Small intestine (tissue), 7 donors: ENCODE measurements at regions not wholly inside any gene's neighbourhood (a gene's known extent, or its start where the extent isn't known, plus 50 kb on each side); places are given as distances from the start of the nearest gene placed in this dataset.

ENCODE experiments used
- DNase-seq, 2 donors: peaks; one replicate each; pipeline versions ENCODE4 v3.0.0 to v3.0.0-alpha.2; 2013
- FAIRE-seq: peaks from 2 replicates; lab custom pipeline; 2012; peaks lifted over from hg19 to GRCh38; lab: Jason Lieb, UNC
- H3K27ac ChIP-seq, 3 donors: one replicate each; pipeline ENCODE4 v1.5.1; 2013; ENCODE audit warnings: low read length in 2 of 3, mild to moderate bottlenecking in 2 of 3, control low read depth in 1 of 3, inconsistent platforms in 1 of 3, low read depth in 1 of 3, moderate library complexity in 1 of 3
- H3K27me3 ChIP-seq, 3 donors: one replicate each; pipeline ENCODE4 v1.6.1; 2013; ENCODE audit warnings: low read length in 3 of 3, inconsistent platforms in 1 of 3; ENCODE audit not compliant: control insufficient read depth in 3 of 3, insufficient read depth in 3 of 3
- H3K36me3 ChIP-seq, 3 donors: one replicate each; pipeline ENCODE4 v1.6.1; 2013; ENCODE audit warnings: low read length in 3 of 3, inconsistent platforms in 1 of 3, low read depth in 1 of 3, mild to moderate bottlenecking in 1 of 3, moderate library complexity in 1 of 3; ENCODE audit not compliant: control insufficient read depth in 3 of 3, insufficient read depth in 2 of 3
- H3K4me1 ChIP-seq, 3 donors: one replicate each; pipeline ENCODE4 v1.6.1; 2013; ENCODE audit warnings: low read length in 2 of 3, inconsistent platforms in 1 of 3, low read depth in 1 of 3, mild to moderate bottlenecking in 1 of 3, moderate library complexity in 1 of 3; ENCODE audit not compliant: control insufficient read depth in 3 of 3, insufficient read depth in 2 of 3
- H3K4me3 ChIP-seq, 3 donors: one replicate each; pipeline ENCODE4 v1.5.1; 2013; ENCODE audit warnings: low read length in 3 of 3, control low read depth in 1 of 3, inconsistent platforms in 1 of 3, low read depth in 1 of 3, mild to moderate bottlenecking in 1 of 3, moderate library complexity in 1 of 3
- H3K9me3 ChIP-seq, 2 donors: one replicate each; pipeline ENCODE4 v1.6.1; 2013; ENCODE audit warnings: low read depth in 1 of 2, low read length in 1 of 2; ENCODE audit not compliant: control insufficient read depth in 2 of 2, insufficient read depth in 1 of 2
- WGBS, 3 donors: extraction: QIAGEN DNeasy Blood & Tissue Kit; methylation state at CpG; one replicate each; pipeline ENCODE4 v1.1.7; 2013; 5-methylcytosine and 5-hydroxymethylcytosine counted together
- donor health status: healthy with polysubstance abuse.
- donor health status: control.
- donor health status: control.
- donor health status: Bipolar disorder and iron deficiency.
- donor health status: healthy.

DNA sequence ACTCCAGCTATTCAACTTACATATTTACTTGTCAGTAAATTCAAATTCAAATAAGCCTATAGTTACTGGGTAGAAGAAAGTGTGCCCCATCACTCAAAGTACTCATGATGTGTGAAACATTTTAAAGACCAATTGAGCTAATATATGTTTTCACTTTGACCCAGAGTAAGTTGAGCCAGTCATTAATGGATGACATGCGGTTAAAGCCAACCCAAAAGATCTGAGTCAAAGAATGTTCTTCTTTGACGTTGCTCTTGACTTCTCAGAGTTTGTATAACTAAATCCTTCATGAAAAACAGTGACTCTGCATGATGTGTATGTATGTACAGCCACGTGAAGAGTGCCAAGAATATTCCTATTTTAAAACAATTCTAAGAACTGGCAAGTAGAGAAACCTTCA, 237.4 kb downstream of the NR2F1-AS1 start:
- WGBS, 3 donors: 51 to 65% (median 60%) methylated on average over 3 of the region's 3 CpGs
- no peaks in the 10 kb centered on the region for H3K27me3 ChIP-seq
- H3K9me3 ChIP-seq: peaks cover 0 to 4% of the 10 kb centered on the region in 2 donors
- DNase-seq (no peak), FAIRE-seq (no peak)
- no peaks in the 10 kb centered on the region for H3K36me3 ChIP-seq
- H3K27ac ChIP-seq: no peak overlapping the region
- no peak overlapping the region for H3K4me3 ChIP-seq
- no peaks in the 10 kb centered on the region for H3K4me1 ChIP-seq

DNA sequence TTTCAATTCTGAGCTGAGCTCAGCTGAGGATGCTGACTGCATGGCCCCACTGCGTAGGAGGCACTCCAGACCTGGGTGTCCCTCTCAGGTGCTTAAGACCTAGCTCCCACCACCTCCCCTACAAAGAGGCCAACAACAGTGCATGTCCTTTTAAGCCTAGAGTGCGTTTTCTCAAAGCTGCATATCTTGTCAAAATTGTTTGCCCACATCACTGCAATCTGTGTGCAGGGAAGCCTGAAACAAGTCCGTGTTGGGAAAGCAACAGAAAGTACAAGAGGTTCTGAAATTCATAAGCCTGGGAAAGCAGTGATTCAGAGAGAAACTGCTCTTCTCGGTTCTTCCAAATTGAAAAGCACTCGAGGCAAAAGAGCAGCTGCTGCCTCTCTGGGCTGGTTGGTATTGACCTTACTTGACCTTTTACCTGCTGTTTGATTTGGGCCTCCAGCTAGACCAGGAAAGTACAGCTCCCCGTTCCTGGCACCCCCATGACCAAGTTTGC, 238.4 kb downstream of the NR2F1-AS1 start:
- Histone ChIP-seq H3K36me3 (no peaks in the 10 kb centered on the region), H3K9me3 (peaks cover 0 to 4% of the 10 kb centered on the region in 2 donors), H3K4me3 (no peak overlapping the region), H3K27ac (no peak overlapping the region), H3K27me3 (no peaks in the 10 kb centered on the region), H3K4me1 (no peaks in the 10 kb centered on the region)
- 29 to 49% (median 31%) methylated on average over 6 of the region's 6 CpGs for WGBS, 3 donors
- DNase-seq (no peak), FAIRE-seq (no peak)

DNA sequence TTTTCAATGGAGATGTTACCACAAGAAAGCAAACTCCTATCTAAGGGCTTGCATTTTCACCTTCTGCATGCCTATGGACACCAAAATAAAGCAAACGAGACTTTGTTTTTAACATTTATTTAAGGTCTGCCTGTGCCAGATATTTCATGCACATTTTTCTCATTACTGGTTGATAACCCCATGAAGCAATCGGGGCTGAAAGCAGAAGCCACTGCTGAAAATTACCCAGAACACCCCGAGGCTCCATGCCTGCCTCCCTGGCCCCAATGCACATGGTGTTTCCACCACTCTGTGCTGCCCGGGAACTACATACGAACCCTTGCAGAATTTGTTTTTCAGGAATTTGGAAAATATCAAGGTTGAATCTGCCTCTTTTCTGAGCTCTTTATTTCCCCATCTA, 240.1 kb downstream of the NR2F1-AS1 start:
- no peaks in the 10 kb centered on the region for H3K4me1 ChIP-seq
- WGBS, 3 donors: 74 to 87% (median 84%) methylated on average over 5 of the region's 5 CpGs
- H3K36me3 ChIP-seq: no peaks in the 10 kb centered on the region
- FAIRE-seq (no peak), DNase-seq (no peak)
- H3K27ac ChIP-seq: no peak overlapping the region
- H3K9me3 ChIP-seq: peaks cover 0 to 4% of the 10 kb centered on the region in 2 donors
- no peaks in the 10 kb centered on the region for H3K27me3 ChIP-seq
- no peak overlapping the region for H3K4me3 ChIP-seq

DNA sequence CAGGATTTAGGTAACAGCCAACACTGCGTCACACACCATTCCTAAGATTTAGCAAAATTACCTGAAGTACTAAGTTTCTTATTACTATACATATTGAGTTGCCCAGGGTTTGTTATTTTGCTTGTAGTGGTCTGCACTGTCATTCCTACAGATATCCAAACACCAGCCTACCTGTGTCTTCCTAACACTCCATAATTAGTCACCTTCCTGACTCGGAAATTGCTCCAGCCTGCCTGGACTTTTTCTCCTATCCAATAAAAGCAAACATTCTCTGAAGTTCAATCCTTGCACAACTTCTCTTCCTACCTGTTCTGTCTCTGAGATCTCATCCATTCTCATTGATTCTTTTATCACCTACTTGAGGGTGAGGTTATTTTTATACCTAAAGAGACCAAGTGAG, 243.9 kb downstream of the NR2F1-AS1 start:
- DNase-seq (no peak), FAIRE-seq (no peak)
- Histone ChIP-seq H3K36me3 (no peaks in the 10 kb centered on the region), H3K27me3 (no peaks in the 10 kb centered on the region), H3K4me1 (no peaks in the 10 kb centered on the region), H3K4me3 (no peak overlapping the region), H3K9me3 (peaks cover 0 to 4% of the 10 kb centered on the region in 2 donors), H3K27ac (no peak overlapping the region)
- 63 to 75% (median 70%) methylated on average over 2 of the region's 2 CpGs for WGBS, 3 donors

DNA sequence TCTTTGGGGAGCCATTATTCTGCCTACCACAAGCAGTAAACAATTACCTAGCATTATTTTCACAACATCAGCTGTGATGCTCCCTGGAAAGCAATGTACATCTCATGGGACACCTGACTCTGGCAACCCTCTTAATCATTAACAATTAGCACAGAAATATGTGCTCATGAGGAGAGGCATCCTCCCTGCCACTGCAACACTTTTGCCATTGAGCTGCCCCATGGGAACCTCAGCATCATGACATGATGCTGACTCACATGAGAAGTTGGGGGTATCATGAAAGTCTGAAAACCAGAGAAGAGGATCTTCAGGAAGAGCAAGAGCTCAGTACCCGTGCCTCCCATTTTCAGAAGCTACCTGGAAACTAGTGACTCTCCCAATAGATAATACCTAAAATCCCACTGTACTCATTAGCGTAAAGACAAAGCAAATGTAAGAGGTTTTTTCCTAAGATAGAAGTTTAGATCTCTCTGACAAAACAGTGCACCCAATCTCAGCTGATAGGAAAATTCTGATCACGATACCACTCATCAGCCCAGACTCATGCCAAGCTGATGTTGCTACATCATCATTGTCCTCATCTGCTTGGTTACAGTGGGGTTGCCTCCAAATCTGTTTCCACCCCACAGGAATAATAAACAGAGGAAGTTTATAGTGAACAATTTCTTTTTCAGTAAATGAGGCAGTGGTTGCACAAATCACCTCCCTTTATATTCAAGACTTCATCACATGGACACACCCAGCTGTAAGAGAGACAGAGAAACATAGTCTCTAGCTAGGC, 244.5 kb downstream of the NR2F1-AS1 start:
- Histone ChIP-seq H3K36me3 (no peaks in the 10 kb centered on the region), H3K27ac (no peak overlapping the region), H3K9me3 (peaks cover 0 to 4% of the 10 kb centered on the region in 2 donors), H3K4me1 (no peaks in the 10 kb centered on the region), H3K4me3 (no peak overlapping the region), H3K27me3 (no peaks in the 10 kb centered on the region)
- 72 to 87% (median 83%) methylated on average over 3 of the region's 3 CpGs for WGBS, 3 donors
- DNase-seq: no peak
- FAIRE-seq: no peak

DNA sequence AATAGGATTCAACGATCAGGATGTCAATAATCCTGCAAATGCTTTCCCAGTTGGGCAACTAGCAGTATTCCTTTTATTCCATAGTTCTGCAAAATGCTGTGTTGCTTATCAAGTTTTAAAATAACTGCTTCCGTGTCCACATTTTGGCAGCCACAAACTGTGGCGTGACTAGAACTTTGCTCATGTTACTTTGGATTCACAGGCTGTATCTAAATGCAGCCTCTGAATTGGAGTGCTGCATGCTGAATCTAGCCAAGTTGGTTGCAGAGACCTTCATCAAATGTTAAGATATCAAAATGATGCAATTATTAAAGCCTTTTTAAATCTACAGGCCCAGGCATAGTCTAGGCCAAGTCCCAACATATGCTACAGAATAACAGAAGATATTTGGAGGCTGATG, 249.2 kb downstream of the NR2F1-AS1 start:
- H3K4me1 ChIP-seq: no peaks in the 10 kb centered on the region
- no peak overlapping the region for H3K27ac ChIP-seq
- WGBS, 3 donors: 66 to 74% (median 69%) methylated on average over 3 of the region's 3 CpGs
- DNase-seq: no peak
- no peak overlapping the region for H3K4me3 ChIP-seq
- no peaks in the 10 kb centered on the region for H3K27me3 ChIP-seq
- H3K9me3 ChIP-seq: no peaks in the 10 kb centered on the region
- no peak for FAIRE-seq
- no peaks in the 10 kb centered on the region for H3K36me3 ChIP-seq

DNA sequence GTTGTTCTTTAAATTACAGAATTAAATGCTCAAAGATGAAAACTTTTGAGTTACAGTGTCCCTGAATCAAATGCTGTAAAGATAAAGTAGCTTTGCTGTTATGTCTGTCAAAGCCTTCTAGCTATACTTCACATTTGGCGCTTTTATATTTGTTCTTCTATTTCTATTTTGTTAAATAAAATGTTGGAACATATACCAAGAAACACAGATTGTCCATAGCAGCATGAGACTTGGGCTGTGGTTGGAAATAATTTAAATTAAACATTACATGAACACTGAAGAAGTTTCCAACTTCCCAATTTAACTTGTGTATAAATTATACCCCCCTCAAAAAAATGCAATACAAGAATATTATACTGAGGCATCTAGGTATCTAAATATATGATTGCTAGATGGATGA, 249.8 kb downstream of the NR2F1-AS1 start:
- Histone ChIP-seq H3K9me3 (no peaks in the 10 kb centered on the region), H3K36me3 (no peaks in the 10 kb centered on the region), H3K27ac (no peak overlapping the region), H3K4me1 (no peaks in the 10 kb centered on the region), H3K4me3 (no peak overlapping the region), H3K27me3 (no peaks in the 10 kb centered on the region)
- WGBS, 3 donors: 94 to 97% (median 96%) methylated on average over 1 of the region's 1 CpG
- FAIRE-seq (no peak), DNase-seq (no peak)

DNA sequence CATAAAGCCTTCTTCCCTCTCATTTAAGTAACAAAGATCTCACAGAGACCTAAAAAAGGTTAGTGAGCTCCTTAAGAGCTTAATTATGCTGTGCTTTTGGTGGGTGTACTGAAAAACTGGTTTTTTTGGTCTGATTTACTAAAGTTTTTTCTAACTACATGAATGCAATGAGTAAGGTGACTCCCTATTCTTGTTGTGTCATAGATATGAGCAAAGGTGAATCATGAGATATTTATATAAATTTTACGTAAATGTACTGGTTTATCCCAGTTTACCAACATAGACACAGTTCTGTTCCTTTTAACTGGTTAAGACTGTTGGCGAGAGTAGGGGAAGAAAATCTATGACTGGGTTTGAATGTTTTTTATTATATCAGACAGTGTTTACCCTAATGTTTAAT, 250.5 kb downstream of the NR2F1-AS1 start:
- DNase-seq: no peak
- Histone ChIP-seq H3K27me3 (no peaks in the 10 kb centered on the region), H3K4me1 (no peaks in the 10 kb centered on the region), H3K36me3 (no peaks in the 10 kb centered on the region), H3K4me3 (no peak overlapping the region), H3K27ac (no peak overlapping the region), H3K9me3 (no peaks in the 10 kb centered on the region)
- FAIRE-seq: no peak
- WGBS, 3 donors: 47 to 77% (median 64%) methylated on average over 2 of the region's 2 CpGs

DNA sequence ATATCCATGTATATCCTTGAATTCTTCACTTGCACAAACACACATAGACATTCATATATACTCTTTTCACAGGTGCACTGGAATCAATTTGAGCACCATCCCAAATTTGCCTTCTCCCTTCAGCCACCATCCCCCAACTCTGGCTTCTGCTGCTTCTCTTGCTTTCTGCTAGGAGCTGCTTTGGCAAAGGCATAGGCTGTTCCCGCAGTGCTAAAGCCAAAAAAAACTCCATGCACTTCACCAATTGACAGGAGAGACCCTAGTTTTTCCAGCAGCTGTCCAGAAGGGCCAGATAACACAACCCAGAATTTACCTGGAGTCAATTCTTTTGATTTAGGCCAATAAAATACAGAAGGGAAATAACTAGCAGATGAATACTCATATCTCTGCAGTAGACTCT, 251.3 kb downstream of the NR2F1-AS1 start:
- FAIRE-seq: no peak
- H3K4me3 ChIP-seq: no peak overlapping the region
- no peak for DNase-seq
- H3K27me3 ChIP-seq: no peaks in the 10 kb centered on the region
- H3K27ac ChIP-seq: no peak overlapping the region
- no peaks in the 10 kb centered on the region for H3K36me3 ChIP-seq
- no peaks in the 10 kb centered on the region for H3K9me3 ChIP-seq
- 68 to 71% (median 69%) methylated on average over 1 of the region's 1 CpG for WGBS, 3 donors
- no peaks in the 10 kb centered on the region for H3K4me1 ChIP-seq
